ENCODE measurements at regions not wholly inside any gene's neighbourhood (a gene's known extent, or its start where the extent isn't known, plus 50 kb on each side); places are given as distances from the start of the nearest gene placed in this dataset.

- TF ChIP-seq POLR2A (IDR thresholded peaks at IDR 0.05) = no peak
- no peak for TF ChIP-seq CTCF (IDR thresholded peaks at IDR 0.05)
- TF ChIP-seq POLR2AphosphoS5 (IDR thresholded peaks at IDR 0.05) = no peak
These were observed 57.4 kb upstream of the FLT1 start for GRCh38 chr13:28552288-28552687.

Data from upper lobe of left lung (tissue), 4 donors.